ENCODE measurements at regions not wholly inside any gene's neighbourhood (a gene's known extent, or its start where the extent isn't known, plus 50 kb on each side); places are given as distances from the start of the nearest gene placed in this dataset.

- no peak for TF ChIP-seq CTCF (IDR thresholded peaks at IDR 0.05)
- ATAC-seq, result no peak
- no peak overlapping the region for H3K27ac ChIP-seq
- H3K27me3 ChIP-seq (ENCODE audit: low read depth), result no peaks in the 10 kb centered on the region
- DNase-seq, result no peak
- H3K9me3 ChIP-seq, result peaks cover 10% of the 10 kb centered on the region
- intact Hi-C loops (cut with DNase I), result no loop called here
- no peaks in the 10 kb centered on the region for H3K4me1 ChIP-seq
- no peak overlapping the region for H3K4me3 ChIP-seq
- H3K36me3 ChIP-seq, result no peaks in the 10 kb centered on the region
Observed at GRCh38 chr2:236464140-236464539, 105.5 kb upstream of the ACKR3 start.

GRCh38 chr2:236472720-236473495, 96.7 kb upstream of the ACKR3 start:
- Histone ChIP-seq H3K4me1 (no peaks in the 10 kb centered on the region), H3K36me3 (no peaks in the 10 kb centered on the region), H3K9me3 (peaks cover 4% of the 10 kb centered on the region), H3K4me3 (no peak overlapping the region), H3K27me3 (ENCODE audit: low read depth) (no peaks in the 10 kb centered on the region), H3K27ac (no peak overlapping the region)
- no peak for TF ChIP-seq CTCF (IDR thresholded peaks at IDR 0.05)
- ATAC-seq (no peak), DNase-seq (no peak)
- intact Hi-C loops (cut with DNase I), result no loop called here

- H3K4me3 ChIP-seq, result no peak overlapping the region
- TF ChIP-seq CTCF (IDR thresholded peaks at IDR 0.05), result no peak
- ATAC-seq (no peak), DNase-seq (no peak)
- H3K4me1 ChIP-seq, result no peaks in the 10 kb centered on the region
- intact Hi-C loops (cut with DNase I), result no loop called here
- H3K27me3 ChIP-seq (ENCODE audit: low read depth), result no peaks in the 10 kb centered on the region
- no peak overlapping the region for H3K27ac ChIP-seq
- no peaks in the 10 kb centered on the region for H3K36me3 ChIP-seq
- H3K9me3 ChIP-seq, result peaks cover 4% of the 10 kb centered on the region
Observed at GRCh38 chr2:236473691-236474090, 95.9 kb upstream of the ACKR3 start.

- DNase-seq (no peak), ATAC-seq (no peak)
- Histone ChIP-seq H3K36me3 (no peaks in the 10 kb centered on the region), H3K27ac (no peak overlapping the region), H3K27me3 (ENCODE audit: low read depth) (no peaks in the 10 kb centered on the region), H3K4me3 (no peak overlapping the region), H3K9me3 (peaks cover 19% of the 10 kb centered on the region), H3K4me1 (no peaks in the 10 kb centered on the region)
- intact Hi-C loops (cut with DNase I), result no loop called here
- no peak for TF ChIP-seq CTCF (IDR thresholded peaks at IDR 0.05)
Observed at GRCh38 chr2:236479814-236480213, 89.8 kb upstream of the ACKR3 start.

GRCh38 chr2:236483102-236483501, 86.5 kb upstream of the ACKR3 start:
- intact Hi-C loops (cut with DNase I), result no loop called here
- ATAC-seq, result no peak

More at GRCh38 chr2:236483102-236483501, 86.5 kb upstream of the ACKR3 start:
- H3K4me3 ChIP-seq, result no peak overlapping the region
- peaks cover 19% of the 10 kb centered on the region for H3K9me3 ChIP-seq
- no peaks in the 10 kb centered on the region for H3K4me1 ChIP-seq
- no peaks in the 10 kb centered on the region for H3K27me3 ChIP-seq (ENCODE audit: low read depth)
- TF ChIP-seq CTCF (IDR thresholded peaks at IDR 0.05), result no peak
- H3K36me3 ChIP-seq, result no peaks in the 10 kb centered on the region
- H3K27ac ChIP-seq, result no peak overlapping the region
- DNase-seq, result no peak

All from lower lobe of right lung (tissue), 2 donors.